Glomerular visceral epithelial cell (primary cell): ENCODE measurements at regions not wholly inside any gene's neighbourhood (a gene's known extent, or its start where the extent isn't known, plus 50 kb on each side); places are given as distances from the start of the nearest gene placed in this dataset.

ENCODE experiments used
- DNase-seq: peaks from one replicate; pipeline ENCODE4 v3.0.0-alpha.2; 2016; ENCODE audit errors: extremely low spot score

GRCh38 chr3:54021071-54021470 lies 101.3 kb upstream of the CACNA2D3 start:
- no peak for DNase-seq

- DNase-seq, result no peak
Measured at GRCh38 chr3:54020436-54020835, 101.9 kb upstream of the CACNA2D3 start.

- DNase-seq, result no peak
Measured at GRCh38 chr3:54014067-54014466, 108.3 kb upstream of the CACNA2D3 start.

- no peak for DNase-seq
Measured at GRCh38 chr3:54008744-54009143, 113.6 kb upstream of the CACNA2D3 start.

- no peak for DNase-seq
Measured at GRCh38 chr3:54008099-54008498, 114.3 kb upstream of the CACNA2D3 start.

- DNase-seq, result no peak
Measured at GRCh38 chr3:54004335-54004734, 112.7 kb upstream of the SELENOK start.

GRCh38 chr3:54003136-54003535 lies 111.5 kb upstream of the SELENOK start:
- no peak for DNase-seq

GRCh38 chr3:53999725-54000124 lies 108.1 kb upstream of the SELENOK start:
- no peak for DNase-seq

GRCh38 chr3:53998980-53999379 lies 107.3 kb upstream of the SELENOK start:
- DNase-seq, result no peak

GRCh38 chr3:53997476-53997875 lies 105.8 kb upstream of the SELENOK start:
- no peak for DNase-seq

GRCh38 chr3:53996141-53996874 lies 104.6 kb upstream of the SELENOK start:
- no peak for DNase-seq

GRCh38 chr3:53994986-53995603 lies 103.4 kb upstream of the SELENOK start:
- no peak for DNase-seq

- DNase-seq, result no peak
Measured at GRCh38 chr3:53991240-53991639, 99.6 kb upstream of the SELENOK start.

GRCh38 chr3:53989946-53990345 lies 98.3 kb upstream of the SELENOK start:
- no peak for DNase-seq

- no peak for DNase-seq
Measured at GRCh38 chr3:53989451-53989850, 97.8 kb upstream of the SELENOK start.

GRCh38 chr3:53978386-53978785 lies 86.7 kb upstream of the SELENOK start:
- no peak for DNase-seq

- DNase-seq, result no peak
Measured at GRCh38 chr3:53975382-53975781, 83.7 kb upstream of the SELENOK start.

- DNase-seq, result no peak
Measured at GRCh38 chr3:53974324-53974723, 82.7 kb upstream of the SELENOK start.

- no peak for DNase-seq
Measured at GRCh38 chr3:53973905-53974304, 82.2 kb upstream of the SELENOK start.

- no peak for DNase-seq
Measured at GRCh38 chr3:53970661-53971060, 79.0 kb upstream of the SELENOK start.

GRCh38 chr3:53969086-53969485 lies 77.4 kb upstream of the SELENOK start:
- no peak for DNase-seq

- no peak for DNase-seq
Measured at GRCh38 chr3:53965291-53965690, 73.6 kb upstream of the SELENOK start.

- no peak for DNase-seq
Measured at GRCh38 chr3:53957831-53958230, 66.2 kb upstream of the SELENOK start.

- DNase-seq, result no peak
Measured at GRCh38 chr3:53956586-53956985, 64.9 kb upstream of the SELENOK start.
